ENCODE measurements at regions not wholly inside any gene's neighbourhood (a gene's known extent, or its start where the extent isn't known, plus 50 kb on each side); places are given as distances from the start of the nearest gene placed in this dataset.

DNA sequence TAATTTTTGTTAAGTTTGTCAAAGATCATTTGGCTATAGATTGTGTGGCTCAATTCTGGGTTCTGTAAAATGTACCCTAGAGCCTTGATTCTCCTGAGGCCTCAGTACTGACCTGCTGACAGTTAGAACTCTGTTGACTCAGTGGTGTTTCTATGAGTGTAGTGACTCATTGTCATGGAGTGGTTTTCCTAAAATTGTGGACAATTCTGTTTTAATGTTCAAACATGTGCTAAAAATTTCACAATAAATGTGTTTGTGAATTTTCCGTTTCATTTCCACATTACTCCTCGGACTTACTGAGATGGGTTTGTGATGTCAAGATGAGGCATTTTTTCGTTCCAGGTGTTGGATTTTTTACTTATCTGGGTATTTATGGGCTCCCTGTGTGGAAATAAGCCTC is 695.9 kb downstream of the TMEM121 start:
- TF ChIP-seq, protein P1, sequence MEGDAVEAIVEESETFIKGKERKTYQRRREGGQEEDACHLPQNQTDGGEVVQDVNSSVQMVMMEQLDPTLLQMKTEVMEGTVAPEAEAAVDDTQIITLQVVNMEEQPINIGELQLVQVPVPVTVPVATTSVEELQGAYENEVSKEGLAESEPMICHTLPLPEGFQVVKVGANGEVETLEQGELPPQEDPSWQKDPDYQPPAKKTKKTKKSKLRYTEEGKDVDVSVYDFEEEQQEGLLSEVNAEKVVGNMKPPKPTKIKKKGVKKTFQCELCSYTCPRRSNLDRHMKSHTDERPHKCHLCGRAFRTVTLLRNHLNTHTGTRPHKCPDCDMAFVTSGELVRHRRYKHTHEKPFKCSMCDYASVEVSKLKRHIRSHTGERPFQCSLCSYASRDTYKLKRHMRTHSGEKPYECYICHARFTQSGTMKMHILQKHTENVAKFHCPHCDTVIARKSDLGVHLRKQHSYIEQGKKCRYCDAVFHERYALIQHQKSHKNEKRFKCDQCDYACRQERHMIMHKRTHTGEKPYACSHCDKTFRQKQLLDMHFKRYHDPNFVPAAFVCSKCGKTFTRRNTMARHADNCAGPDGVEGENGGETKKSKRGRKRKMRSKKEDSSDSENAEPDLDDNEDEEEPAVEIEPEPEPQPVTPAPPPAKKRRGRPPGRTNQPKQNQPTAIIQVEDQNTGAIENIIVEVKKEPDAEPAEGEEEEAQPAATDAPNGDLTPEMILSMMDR (IDR thresholded peaks at IDR 0.05), result no peak
- TF ChIP-seq NR3C1 (IDR thresholded peaks at IDR 0.05), result no peak
- TF ChIP-seq CBX8 (IDR thresholded peaks at IDR 0.05), result no peak
- TF ChIP-seq, protein P2, sequence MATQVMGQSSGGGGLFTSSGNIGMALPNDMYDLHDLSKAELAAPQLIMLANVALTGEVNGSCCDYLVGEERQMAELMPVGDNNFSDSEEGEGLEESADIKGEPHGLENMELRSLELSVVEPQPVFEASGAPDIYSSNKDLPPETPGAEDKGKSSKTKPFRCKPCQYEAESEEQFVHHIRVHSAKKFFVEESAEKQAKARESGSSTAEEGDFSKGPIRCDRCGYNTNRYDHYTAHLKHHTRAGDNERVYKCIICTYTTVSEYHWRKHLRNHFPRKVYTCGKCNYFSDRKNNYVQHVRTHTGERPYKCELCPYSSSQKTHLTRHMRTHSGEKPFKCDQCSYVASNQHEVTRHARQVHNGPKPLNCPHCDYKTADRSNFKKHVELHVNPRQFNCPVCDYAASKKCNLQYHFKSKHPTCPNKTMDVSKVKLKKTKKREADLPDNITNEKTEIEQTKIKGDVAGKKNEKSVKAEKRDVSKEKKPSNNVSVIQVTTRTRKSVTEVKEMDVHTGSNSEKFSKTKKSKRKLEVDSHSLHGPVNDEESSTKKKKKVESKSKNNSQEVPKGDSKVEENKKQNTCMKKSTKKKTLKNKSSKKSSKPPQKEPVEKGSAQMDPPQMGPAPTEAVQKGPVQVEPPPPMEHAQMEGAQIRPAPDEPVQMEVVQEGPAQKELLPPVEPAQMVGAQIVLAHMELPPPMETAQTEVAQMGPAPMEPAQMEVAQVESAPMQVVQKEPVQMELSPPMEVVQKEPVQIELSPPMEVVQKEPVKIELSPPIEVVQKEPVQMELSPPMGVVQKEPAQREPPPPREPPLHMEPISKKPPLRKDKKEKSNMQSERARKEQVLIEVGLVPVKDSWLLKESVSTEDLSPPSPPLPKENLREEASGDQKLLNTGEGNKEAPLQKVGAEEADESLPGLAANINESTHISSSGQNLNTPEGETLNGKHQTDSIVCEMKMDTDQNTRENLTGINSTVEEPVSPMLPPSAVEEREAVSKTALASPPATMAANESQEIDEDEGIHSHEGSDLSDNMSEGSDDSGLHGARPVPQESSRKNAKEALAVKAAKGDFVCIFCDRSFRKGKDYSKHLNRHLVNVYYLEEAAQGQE (IDR thresholded peaks at IDR 0.05), result no peak
- no peak for TF ChIP-seq MAFK (IDR thresholded peaks at IDR 0.05; ENCODE audit: partially characterized antibody)
